HG03354 (cell line): ENCODE measurements at regions not wholly inside any gene's neighbourhood (a gene's known extent, or its start where the extent isn't known, plus 50 kb on each side); places are given as distances from the start of the nearest gene placed in this dataset.
"Not testable (repeated sequence)": the region's sequence is repeated elsewhere in the genome, so short reads cannot be mapped to it uniquely, and the experiment has no call there.

Experiments used
- ATAC-seq: cut with Tn5 transposase; IDR thresholded peaks from one replicate; pipeline ENCODE4 v1.9.1; 2021; ENCODE audit warnings: mild to moderate bottlenecking; ENCODE audit not compliant: unreplicated experiment, poor library complexity, severe bottlenecking

DNA sequence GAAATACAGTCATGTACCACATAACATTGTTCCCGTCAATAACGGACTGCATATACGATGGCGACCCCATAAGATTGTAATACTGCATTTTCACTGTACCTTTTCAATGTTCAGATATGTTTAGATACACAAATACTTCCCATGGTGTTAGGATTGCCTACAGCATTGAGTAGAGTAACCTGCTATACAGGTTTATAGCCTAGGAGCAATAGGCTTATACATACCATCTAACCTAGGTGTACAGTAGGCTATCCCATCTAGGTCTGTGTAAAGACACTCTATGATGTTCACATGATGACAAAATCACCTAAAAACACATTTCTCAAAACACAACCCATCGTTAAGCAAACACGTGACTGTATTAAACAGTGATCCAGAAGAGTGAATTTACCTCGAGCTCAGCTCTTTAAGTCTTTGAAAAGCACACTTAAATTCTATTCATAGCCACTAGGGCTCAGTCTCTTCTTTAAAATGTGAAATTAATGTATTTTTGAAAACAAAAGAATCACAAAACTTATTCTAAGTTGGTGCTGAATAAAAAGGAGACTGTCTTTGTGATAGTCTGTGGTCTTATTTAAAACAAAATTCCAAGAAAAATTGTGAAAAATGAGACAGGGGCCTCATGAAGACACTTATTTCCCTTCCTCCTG is 239.1 kb upstream of the ARID2 start:
- ATAC-seq, result no peak

GRCh38 chr12:45494279-45494678 is 235.2 kb upstream of the ARID2 start:
- no peak for ATAC-seq

- no peak for ATAC-seq
Measured at GRCh38 chr12:45498645-45499044, 230.9 kb upstream of the ARID2 start.

GRCh38 chr12:45502481-45503128 is 226.9 kb upstream of the ARID2 start:
- ATAC-seq, result no peak

DNA sequence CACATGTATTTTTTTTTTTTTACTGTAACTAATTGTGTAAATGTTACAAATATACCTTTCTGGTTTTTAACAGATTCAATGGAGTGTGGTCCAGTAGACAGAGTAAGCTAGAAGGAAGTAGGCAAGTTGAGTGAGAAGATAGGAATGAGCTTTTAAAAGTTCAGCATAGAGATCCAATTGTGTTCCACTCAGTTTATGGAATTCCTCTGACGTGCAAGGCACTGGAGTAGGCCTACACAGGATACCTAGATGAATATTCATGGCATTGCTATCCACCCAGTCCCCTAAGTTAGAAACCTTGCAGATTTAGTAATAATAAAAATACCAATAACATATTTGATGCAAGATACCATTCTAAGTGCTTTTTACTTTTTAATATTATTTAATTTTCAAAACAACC is 225.6 kb upstream of the ARID2 start:
- no peak for ATAC-seq

DNA sequence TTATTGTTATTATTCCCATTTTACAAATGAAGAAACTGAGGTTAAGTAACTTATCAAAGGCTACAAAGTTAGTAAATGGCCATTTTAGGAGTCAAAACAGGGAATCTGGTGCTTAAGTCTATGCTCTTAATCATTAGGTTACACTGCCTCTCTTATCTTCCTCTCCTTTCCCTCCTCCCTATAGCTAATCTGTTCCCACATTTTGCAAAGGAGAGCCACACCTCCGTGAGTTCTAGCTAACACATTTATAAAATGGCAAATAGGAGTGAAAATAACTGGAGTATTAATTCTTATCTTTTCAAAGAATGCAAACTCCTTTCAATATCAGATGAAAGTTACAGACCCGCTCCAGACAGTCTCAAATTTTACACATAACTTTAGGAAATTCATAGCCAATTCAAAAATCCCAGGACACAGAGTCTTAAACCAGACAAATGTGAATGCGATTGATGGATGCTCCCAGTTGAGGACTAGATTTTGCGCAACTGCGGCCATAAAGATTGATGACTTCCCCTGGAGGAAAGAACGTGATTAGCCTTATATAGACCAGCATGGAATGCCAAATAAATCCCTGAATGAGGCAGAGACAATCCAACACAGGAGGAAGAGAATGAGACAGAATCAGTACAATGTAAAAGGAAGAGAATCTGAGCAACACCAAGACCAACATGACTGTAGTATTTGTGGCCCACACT is 225.0 kb upstream of the ARID2 start:
- ATAC-seq, result no peak

- ATAC-seq, result no peak
Measured at GRCh38 chr12:45509187-45509586, 220.3 kb upstream of the ARID2 start.

DNA sequence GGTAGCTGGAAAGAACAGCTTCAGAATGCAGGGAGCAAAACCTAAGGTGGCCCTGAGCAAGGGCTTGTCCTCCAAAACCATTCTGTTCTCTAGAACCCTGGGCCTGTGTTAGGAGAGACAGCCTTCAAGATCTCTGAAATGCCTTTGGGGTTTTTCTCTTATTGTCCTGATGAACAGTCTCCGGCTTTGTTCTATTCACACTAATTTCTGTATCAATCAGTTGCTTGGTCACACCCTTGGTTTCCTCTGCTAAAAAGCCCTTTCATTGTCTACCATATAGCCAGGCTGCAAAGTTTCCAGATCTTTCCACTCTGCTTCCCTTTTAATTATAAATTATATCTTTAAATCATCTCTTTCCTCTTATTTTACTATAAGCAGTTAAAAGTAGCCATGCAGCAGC is 219.9 kb upstream of the ARID2 start:
- no peak for ATAC-seq

GRCh38 chr12:45517381-45517780 is 212.1 kb upstream of the ARID2 start:
- ATAC-seq, result no peak

DNA sequence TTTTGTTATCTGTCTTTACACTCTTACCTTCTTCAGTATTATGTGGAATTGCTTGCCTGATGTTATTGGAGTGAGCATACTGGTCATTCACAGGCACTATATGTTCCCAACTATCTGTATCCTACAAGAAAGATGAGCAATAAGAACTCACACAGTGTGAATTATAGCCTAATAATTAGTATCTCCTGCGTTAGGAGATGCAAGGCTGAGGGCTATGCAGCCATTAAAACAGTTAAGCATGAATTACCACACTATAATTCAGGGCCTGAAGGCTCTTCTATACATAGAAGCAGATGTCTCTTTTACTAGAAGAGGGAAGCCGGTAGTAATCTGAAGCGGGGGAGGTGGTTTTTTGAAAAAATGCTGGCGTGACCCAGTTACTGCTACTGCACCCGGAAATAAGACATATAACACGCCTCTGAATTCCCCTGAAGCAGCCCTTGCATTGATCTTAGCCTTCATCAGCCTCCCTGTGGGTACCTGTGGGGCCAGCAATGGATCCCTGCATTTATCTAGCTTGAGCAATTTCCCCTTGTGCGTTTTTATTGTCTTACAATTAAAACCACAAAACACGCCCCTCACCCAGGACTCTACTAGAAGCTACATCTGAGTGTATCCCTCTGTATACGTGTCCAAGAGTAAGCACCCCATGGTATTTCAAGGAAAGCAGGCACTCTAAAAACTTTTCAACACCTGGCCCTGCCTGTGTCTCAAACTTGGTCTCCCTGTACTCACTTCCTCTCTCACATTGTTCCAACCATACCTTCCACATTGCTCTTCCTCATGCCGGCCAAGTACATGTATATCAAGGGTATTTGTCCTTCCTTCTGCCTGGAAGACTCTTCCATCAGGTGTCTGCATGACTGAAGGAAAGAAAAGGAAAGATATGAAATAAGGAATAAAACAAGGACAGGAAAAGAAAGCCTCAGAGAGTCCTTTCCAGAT is 210.9 kb upstream of the ARID2 start:
- ATAC-seq, result peak; percentile 64

- ATAC-seq, result no peak
Measured at GRCh38 chr12:45522227-45522626, 207.3 kb upstream of the ARID2 start.

GRCh38 chr12:45526823-45527222 is 202.7 kb upstream of the ARID2 start:
- not testable (repeated sequence) for ATAC-seq

GRCh38 chr12:45532113-45532512 is 197.4 kb upstream of the ARID2 start:
- ATAC-seq, result no peak

DNA sequence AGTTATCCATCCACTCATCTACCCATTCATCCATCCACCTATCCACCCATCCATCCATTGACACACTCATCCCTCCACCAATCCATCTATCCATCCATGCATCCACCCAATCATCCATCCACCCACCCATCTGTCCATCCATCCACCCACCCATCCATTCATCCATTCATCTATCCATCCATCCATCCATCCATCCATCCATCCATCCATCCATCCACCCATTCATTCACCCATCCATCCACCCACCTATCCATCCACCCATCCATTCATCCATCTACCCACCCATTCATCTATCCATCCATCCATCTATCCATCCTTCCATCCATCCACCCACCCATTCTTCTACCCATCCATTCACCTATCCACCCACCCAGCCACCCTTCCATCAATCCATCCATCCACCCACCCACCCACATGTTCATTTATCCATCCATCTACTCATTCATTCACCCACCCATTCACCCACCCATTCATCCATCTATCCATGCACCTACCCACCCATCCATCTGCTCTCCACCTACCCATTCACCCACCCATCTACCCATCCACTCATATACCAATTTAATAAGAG is 193.8 kb upstream of the ARID2 start:
- ATAC-seq, result no peak

- no peak for ATAC-seq
Measured at GRCh38 chr12:45536284-45536683, 193.2 kb upstream of the ARID2 start.

GRCh38 chr12:45540661-45541341 is 188.7 kb upstream of the ARID2 start:
- no peak for ATAC-seq

DNA sequence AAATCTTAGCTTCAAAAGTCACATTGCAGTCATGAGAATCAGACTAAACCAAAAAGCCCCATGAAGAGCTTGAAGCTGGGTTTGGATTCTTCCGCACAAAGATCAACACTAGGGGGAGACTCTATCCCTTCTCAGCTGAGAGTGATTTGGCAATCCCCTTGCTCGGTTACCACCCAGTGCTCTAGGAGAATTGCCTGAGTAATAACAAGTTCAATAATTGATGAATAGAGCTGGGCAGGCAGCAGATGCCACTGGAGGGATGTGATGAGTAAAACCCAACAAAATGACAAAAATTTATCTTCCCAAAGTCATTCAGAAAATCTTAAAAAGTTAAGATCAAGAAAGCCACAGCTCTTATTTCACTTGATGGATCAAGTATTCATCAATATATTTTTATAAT is 185.6 kb upstream of the ARID2 start:
- peak; percentile 87 for ATAC-seq

GRCh38 chr12:45546545-45546944 is 183.0 kb upstream of the ARID2 start:
- ATAC-seq, result no peak

- ATAC-seq, result no peak
Measured at GRCh38 chr12:45547132-45547531, 182.4 kb upstream of the ARID2 start.
